ENCODE measurements at regions not wholly inside any gene's neighbourhood (a gene's known extent, or its start where the extent isn't known, plus 50 kb on each side); places are given as distances from the start of the nearest gene placed in this dataset.

DNA sequence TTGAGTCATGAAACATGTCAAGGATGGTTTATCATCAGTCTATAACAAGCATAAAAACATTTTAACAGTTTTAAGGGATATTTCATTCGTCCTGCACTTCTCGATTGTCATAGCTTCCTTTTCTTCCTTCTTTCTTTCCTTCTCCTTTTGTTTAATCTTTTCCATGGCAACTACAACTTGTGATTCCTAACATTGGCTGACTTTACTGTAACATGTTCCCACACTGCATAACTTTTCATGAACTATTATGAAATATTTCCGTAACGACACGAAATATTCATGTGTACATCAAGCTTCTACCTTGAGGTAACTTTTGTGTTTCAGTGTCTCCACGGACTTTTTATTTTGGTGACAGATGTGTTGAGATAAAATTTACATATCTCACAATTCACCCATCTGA is 134.4 kb downstream of the ACTR3 start:
- TF ChIP-seq, protein P1, sequence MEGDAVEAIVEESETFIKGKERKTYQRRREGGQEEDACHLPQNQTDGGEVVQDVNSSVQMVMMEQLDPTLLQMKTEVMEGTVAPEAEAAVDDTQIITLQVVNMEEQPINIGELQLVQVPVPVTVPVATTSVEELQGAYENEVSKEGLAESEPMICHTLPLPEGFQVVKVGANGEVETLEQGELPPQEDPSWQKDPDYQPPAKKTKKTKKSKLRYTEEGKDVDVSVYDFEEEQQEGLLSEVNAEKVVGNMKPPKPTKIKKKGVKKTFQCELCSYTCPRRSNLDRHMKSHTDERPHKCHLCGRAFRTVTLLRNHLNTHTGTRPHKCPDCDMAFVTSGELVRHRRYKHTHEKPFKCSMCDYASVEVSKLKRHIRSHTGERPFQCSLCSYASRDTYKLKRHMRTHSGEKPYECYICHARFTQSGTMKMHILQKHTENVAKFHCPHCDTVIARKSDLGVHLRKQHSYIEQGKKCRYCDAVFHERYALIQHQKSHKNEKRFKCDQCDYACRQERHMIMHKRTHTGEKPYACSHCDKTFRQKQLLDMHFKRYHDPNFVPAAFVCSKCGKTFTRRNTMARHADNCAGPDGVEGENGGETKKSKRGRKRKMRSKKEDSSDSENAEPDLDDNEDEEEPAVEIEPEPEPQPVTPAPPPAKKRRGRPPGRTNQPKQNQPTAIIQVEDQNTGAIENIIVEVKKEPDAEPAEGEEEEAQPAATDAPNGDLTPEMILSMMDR (IDR thresholded peaks at IDR 0.05; ENCODE audit: poor library complexity, severe bottlenecking): no peak
- TF ChIP-seq, protein P2, sequence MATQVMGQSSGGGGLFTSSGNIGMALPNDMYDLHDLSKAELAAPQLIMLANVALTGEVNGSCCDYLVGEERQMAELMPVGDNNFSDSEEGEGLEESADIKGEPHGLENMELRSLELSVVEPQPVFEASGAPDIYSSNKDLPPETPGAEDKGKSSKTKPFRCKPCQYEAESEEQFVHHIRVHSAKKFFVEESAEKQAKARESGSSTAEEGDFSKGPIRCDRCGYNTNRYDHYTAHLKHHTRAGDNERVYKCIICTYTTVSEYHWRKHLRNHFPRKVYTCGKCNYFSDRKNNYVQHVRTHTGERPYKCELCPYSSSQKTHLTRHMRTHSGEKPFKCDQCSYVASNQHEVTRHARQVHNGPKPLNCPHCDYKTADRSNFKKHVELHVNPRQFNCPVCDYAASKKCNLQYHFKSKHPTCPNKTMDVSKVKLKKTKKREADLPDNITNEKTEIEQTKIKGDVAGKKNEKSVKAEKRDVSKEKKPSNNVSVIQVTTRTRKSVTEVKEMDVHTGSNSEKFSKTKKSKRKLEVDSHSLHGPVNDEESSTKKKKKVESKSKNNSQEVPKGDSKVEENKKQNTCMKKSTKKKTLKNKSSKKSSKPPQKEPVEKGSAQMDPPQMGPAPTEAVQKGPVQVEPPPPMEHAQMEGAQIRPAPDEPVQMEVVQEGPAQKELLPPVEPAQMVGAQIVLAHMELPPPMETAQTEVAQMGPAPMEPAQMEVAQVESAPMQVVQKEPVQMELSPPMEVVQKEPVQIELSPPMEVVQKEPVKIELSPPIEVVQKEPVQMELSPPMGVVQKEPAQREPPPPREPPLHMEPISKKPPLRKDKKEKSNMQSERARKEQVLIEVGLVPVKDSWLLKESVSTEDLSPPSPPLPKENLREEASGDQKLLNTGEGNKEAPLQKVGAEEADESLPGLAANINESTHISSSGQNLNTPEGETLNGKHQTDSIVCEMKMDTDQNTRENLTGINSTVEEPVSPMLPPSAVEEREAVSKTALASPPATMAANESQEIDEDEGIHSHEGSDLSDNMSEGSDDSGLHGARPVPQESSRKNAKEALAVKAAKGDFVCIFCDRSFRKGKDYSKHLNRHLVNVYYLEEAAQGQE (IDR thresholded peaks at IDR 0.05; ENCODE audit: borderline replicate concordance): no peak
